Endothelial cell of umbilical vein (primary cell): ENCODE measurements at regions not wholly inside any gene's neighbourhood (a gene's known extent, or its start where the extent isn't known, plus 50 kb on each side); places are given as distances from the start of the nearest gene placed in this dataset.

Source experiments
- BruUV-seq: library from RNA; stranded (reverse); fragments of 400-500 nt; replicated peaks from 2 replicates; lab custom pipeline; 2021; lab: Mats Ljungman, UMichigan
- CTCF ChIA-PET: fragments of 300-600, 350-600 bp; sonication (Branson Sonifier 250); formaldehyde crosslinking; loops from one replicate; lab custom pipeline; 2021; ENCODE audit warnings: antibody characterized with exemption, inconsistent platforms; lab: Charles Lee
- POLR2A ChIA-PET: fragments of 300-600, 350-600 bp; sonication (Branson Sonifier 250); formaldehyde crosslinking; loops from one replicate; lab custom pipeline; 2021; ENCODE audit warnings: antibody characterized with exemption, inconsistent platforms; lab: Charles Lee
- DNase-seq: peaks from one replicate; pipeline ENCODE4 v3.0.0-alpha.2; 2011; ENCODE audit warnings: low read depth, low spot score
- FAIRE-seq: peaks from 2 replicates; lab custom pipeline; 2011; peaks lifted over from hg19 to GRCh38; lab: Jason Lieb, UNC
- H2AFZ ChIP-seq: 2 replicates; pipeline ENCODE4 v1.6.0; 2012; ENCODE audit warnings: low read depth, low read length, control low read depth, inconsistent platforms
- H3K27ac ChIP-seq: 2 replicates; pipeline ENCODE4 v1.5.1; 2011; ENCODE audit warnings: low read depth, mild to moderate bottlenecking, control low read depth, low read length, moderate library complexity; ENCODE audit not compliant: insufficient read depth
- H3K27me3 ChIP-seq, 2 experiments: 2 replicates each; pipeline versions ENCODE4 v1.6.0 to v1.6.1; 2011; ENCODE audit warnings: low read length in 2 of 2, mixed read lengths in 1 of 2; ENCODE audit not compliant: control insufficient read depth in 2 of 2, insufficient read depth in 2 of 2
- H3K36me3 ChIP-seq, 2 experiments: 2 replicates in 1 of 2; 3 replicates in 1 of 2; pipeline ENCODE4 v1.5.1; 2011; ENCODE audit warnings: low read length in 2 of 2, mild to moderate bottlenecking in 1 of 2, moderate library complexity in 1 of 2; ENCODE audit not compliant: control insufficient read depth in 2 of 2, insufficient read depth in 2 of 2; ENCODE audit errors: extremely low read depth in 1 of 2
- H3K4me1 ChIP-seq: 3 replicates; pipeline ENCODE4 v1.5.1; 2011; ENCODE audit warnings: mild to moderate bottlenecking, low read length; ENCODE audit not compliant: control insufficient read depth, insufficient read depth; ENCODE audit errors: extremely low read depth
- H3K4me2 ChIP-seq: 2 replicates; pipeline ENCODE4 v1.6.1; 2011; ENCODE audit warnings: low read length, control low read depth, mixed read lengths; ENCODE audit not compliant: insufficient read depth
- H3K4me3 ChIP-seq, 3 experiments: fragments of 200-600 bp in 1 of 3; sonication (generic), shearing (Covaris generic) in 1 of 3; replicated peaks in 1 of 3; 2 replicates each; pipeline ENCODE4 v1.5.1; 2011 to 2016; ENCODE audit warnings: control low read depth in 3 of 3, low read length in 3 of 3, mild to moderate bottlenecking in 2 of 3, inconsistent platforms in 1 of 3, low read depth in 1 of 3, moderate library complexity in 1 of 3; ENCODE audit not compliant: insufficient read depth in 1 of 3
- H3K79me2 ChIP-seq: 2 replicates; pipeline ENCODE4 v1.6.0; 2012; ENCODE audit warnings: low read length, inconsistent platforms; ENCODE audit not compliant: control insufficient read depth, insufficient read depth
- H3K9ac ChIP-seq: replicated peaks from 2 replicates; pipeline ENCODE3; 2011; ENCODE audit warnings: low read length, control low read depth; ENCODE audit not compliant: insufficient read depth; ENCODE audit errors: extremely low read depth
- H3K9me1 ChIP-seq: replicated peaks from 3 replicates; pipeline ENCODE4 v1.6.0; 2011; ENCODE audit warnings: mild to moderate bottlenecking, low read length; ENCODE audit not compliant: control insufficient read depth, insufficient read depth; ENCODE audit errors: extremely low read depth
- H3K9me3 ChIP-seq: replicated peaks from 2 replicates; pipeline ENCODE4 v1.5.1; 2012; ENCODE audit warnings: low read length, inconsistent platforms; ENCODE audit not compliant: control insufficient read depth, insufficient read depth
- H4K20me1 ChIP-seq: replicated peaks from 2 replicates; pipeline ENCODE3; 2011; ENCODE audit warnings: mild to moderate bottlenecking, low read length; ENCODE audit not compliant: control insufficient read depth, insufficient read depth; ENCODE audit errors: extremely low read depth
- EZH2 ChIP-seq: IDR thresholded peaks from 2 replicates; pipeline ENCODE4 v1.6.1; 2012; ENCODE audit warnings: borderline replicate concordance, low read depth, mild to moderate bottlenecking, moderate library complexity, low read length, inconsistent platforms; ENCODE audit not compliant: severe bottlenecking
- FOS ChIP-seq: IDR thresholded peaks from 2 replicates; pipeline ENCODE4 v1.6.1; 2011; ENCODE audit warnings: mild to moderate bottlenecking, low read length, moderate library complexity, borderline replicate concordance; ENCODE audit not compliant: insufficient read depth
- GATA2 ChIP-seq: IDR thresholded peaks from 2 replicates; pipeline ENCODE4 v1.7.0; 2011; ENCODE audit warnings: low read depth, mild to moderate bottlenecking, moderate library complexity, mixed read lengths, low read length; ENCODE audit not compliant: insufficient read length, insufficient read depth
- JUN ChIP-seq: IDR thresholded peaks from 2 replicates; pipeline ENCODE4 v1.6.1; 2011; ENCODE audit warnings: borderline replicate concordance, low read depth; ENCODE audit not compliant: insufficient read length, insufficient read depth
- MAX ChIP-seq: IDR thresholded peaks from 2 replicates; pipeline ENCODE4 v1.6.1; 2011; ENCODE audit not compliant: insufficient read depth, insufficient read length
- MYC ChIP-seq: IDR thresholded peaks from one replicate; pipeline ENCODE4 v1.6.1; 2011; ENCODE audit warnings: mild to moderate bottlenecking, low read depth, low read length
- POLR2A ChIP-seq: IDR thresholded peaks from 2 replicates; pipeline ENCODE4 v1.6.1; 2012; ENCODE audit warnings: low read depth, mild to moderate bottlenecking, control low read depth, low read length
- POLR2AphosphoS5 ChIP-seq: IDR thresholded peaks from 2 replicates; pipeline ENCODE4 v1.6.1; 2012; ENCODE audit warnings: low read depth, mild to moderate bottlenecking, control low read depth, low read length, moderate library complexity; ENCODE audit not compliant: insufficient read depth
- dilution Hi-C: fragments of 300-500 bp; cut with MboI; formaldehyde crosslinking; loops from one replicate; pipeline ENCODE4 v1.15.0; 2019; ENCODE audit warnings: low sequenced_read_pairs; ENCODE audit not compliant: extremely low pct_ligation_motif_present
- intact Hi-C: fragments of 100-400 bp; cut with micrococcal nuclease; formaldehyde crosslinking; loops from one replicate; pipeline ENCODE4 v1.10.0; 2022
- TF ChIP-seq, protein P1 (sequence below), 2 donors: IDR thresholded peaks; 1 replicate in 1 of 2; 2 replicates in 1 of 2; pipeline ENCODE4 v1.5.1; 2011; ENCODE audit warnings: low read length in 2 of 2, mild to moderate bottlenecking in 2 of 2, moderate library complexity in 2 of 2, control low read depth in 1 of 2, inconsistent platforms in 1 of 2, low read depth in 1 of 2; ENCODE audit not compliant: insufficient read depth in 1 of 2; ENCODE audit errors: extremely low read depth in 1 of 2

- FAIRE-seq = no peak
- no TSS peak for BruUV-seq
- POLR2A ChIA-PET = no interaction called here
- H3K36me3 ChIP-seq = no peaks in the 10 kb centered on the region
- H2AFZ ChIP-seq = no peak overlapping the region
- no peaks in the 10 kb centered on the region for H3K9me3 ChIP-seq
- intact Hi-C loops (no loop called here), dilution Hi-C loops (no loop called here)
- no peak for DNase-seq
- H3K27me3 ChIP-seq = no peaks in the 10 kb centered on the region
- H3K79me2 ChIP-seq = no peaks in the 10 kb centered on the region
- H3K4me2 ChIP-seq = no peak overlapping the region
- H3K4me3 ChIP-seq = no peak overlapping the region
- H3K4me1 ChIP-seq = no peaks in the 10 kb centered on the region
- no peak overlapping the region for H3K27ac ChIP-seq
- H4K20me1 ChIP-seq = no peaks in the 10 kb centered on the region
- CTCF ChIA-PET = interaction anchor here (1.3 kb wide), 1 partner anchor 14 kb away, joined by 5 read pairs; no protein-coding TSS in a partner anchor
- no peaks in the 10 kb centered on the region for H3K9me1 ChIP-seq
- H3K9ac ChIP-seq = no peak overlapping the region
- no peak for TF ChIP-seq EZH2
- no peak for TF ChIP-seq POLR2A
- TF ChIP-seq GATA2 = no peak
- no peak for TF ChIP-seq JUN
- no peak for TF ChIP-seq POLR2AphosphoS5
- TF ChIP-seq, protein P1, sequence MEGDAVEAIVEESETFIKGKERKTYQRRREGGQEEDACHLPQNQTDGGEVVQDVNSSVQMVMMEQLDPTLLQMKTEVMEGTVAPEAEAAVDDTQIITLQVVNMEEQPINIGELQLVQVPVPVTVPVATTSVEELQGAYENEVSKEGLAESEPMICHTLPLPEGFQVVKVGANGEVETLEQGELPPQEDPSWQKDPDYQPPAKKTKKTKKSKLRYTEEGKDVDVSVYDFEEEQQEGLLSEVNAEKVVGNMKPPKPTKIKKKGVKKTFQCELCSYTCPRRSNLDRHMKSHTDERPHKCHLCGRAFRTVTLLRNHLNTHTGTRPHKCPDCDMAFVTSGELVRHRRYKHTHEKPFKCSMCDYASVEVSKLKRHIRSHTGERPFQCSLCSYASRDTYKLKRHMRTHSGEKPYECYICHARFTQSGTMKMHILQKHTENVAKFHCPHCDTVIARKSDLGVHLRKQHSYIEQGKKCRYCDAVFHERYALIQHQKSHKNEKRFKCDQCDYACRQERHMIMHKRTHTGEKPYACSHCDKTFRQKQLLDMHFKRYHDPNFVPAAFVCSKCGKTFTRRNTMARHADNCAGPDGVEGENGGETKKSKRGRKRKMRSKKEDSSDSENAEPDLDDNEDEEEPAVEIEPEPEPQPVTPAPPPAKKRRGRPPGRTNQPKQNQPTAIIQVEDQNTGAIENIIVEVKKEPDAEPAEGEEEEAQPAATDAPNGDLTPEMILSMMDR (IDR thresholded peaks at IDR 0.05; ENCODE audit: extremely low read depth in 1 of 2, insufficient read depth in 1 of 2, low read depth in 1 of 2, low read length in 2 of 2) = no peak
- no peak for TF ChIP-seq FOS
- TF ChIP-seq MAX = no peak
- no peak for TF ChIP-seq MYC
Measured at GRCh38 chr6:47366335-47366890, 56.7 kb upstream of the TNFRSF21 start.
